NB4 (cell line): ENCODE measurements at regions not wholly inside any gene's neighbourhood (a gene's known extent, or its start where the extent isn't known, plus 50 kb on each side); places are given as distances from the start of the nearest gene placed in this dataset.

Experiments used
- CTCF ChIP-seq: IDR thresholded peaks from one replicate; pipeline ENCODE4 v1.5.1; 2012; ENCODE audit warnings: low read depth, low read length
- MAX ChIP-seq: IDR thresholded peaks from 2 replicates; pipeline ENCODE4 v1.6.1; 2011; ENCODE audit warnings: low read depth, low read length
- MYC ChIP-seq: IDR thresholded peaks from 2 replicates; pipeline ENCODE4 v1.6.1; 2011; ENCODE audit warnings: low read depth, low read length
- POLR2A ChIP-seq: IDR thresholded peaks from 2 replicates; pipeline ENCODE4 v1.6.1; 2011; ENCODE audit warnings: mild to moderate bottlenecking; ENCODE audit not compliant: insufficient read length; ENCODE audit errors: extremely low read depth

- TF ChIP-seq CTCF: no peak
- TF ChIP-seq POLR2A: no peak
- no peak for TF ChIP-seq MYC
- TF ChIP-seq MAX: no peak
Observed at GRCh38 chrX:7201496-7201895, 53.5 kb upstream of the PUDP start.
